IMR-90 (cell line): ENCODE measurements at regions not wholly inside any gene's neighbourhood (a gene's known extent, or its start where the extent isn't known, plus 50 kb on each side); places are given as distances from the start of the nearest gene placed in this dataset.

Source experiments
- FOS ChIP-seq: fragments of 150-350 bp; IDR thresholded peaks from 2 replicates; pipeline ENCODE4 v1.6.1; 2016; ENCODE audit warnings: low read depth, low read length
- NFE2L2 ChIP-seq: fragments of 150-350 bp; IDR thresholded peaks from 2 replicates; pipeline ENCODE4 v1.6.1; 2016; ENCODE audit warnings: low read depth, mild to moderate bottlenecking, low read length
- POLR2A ChIP-seq: IDR thresholded peaks from 2 replicates; pipeline ENCODE4 v1.6.1; 2012; ENCODE audit warnings: mild to moderate bottlenecking, low read depth, low read length
- RCOR1 ChIP-seq: IDR thresholded peaks from 2 replicates; pipeline ENCODE4 v1.6.1; 2012; ENCODE audit warnings: mild to moderate bottlenecking, low read length, improper control_type of control experiment; ENCODE audit not compliant: insufficient replicate concordance
- TF ChIP-seq, protein P1 (sequence below): conservative IDR thresholded peaks from 2 replicates; pipeline ENCODE4 v1.5.1; 2012; ENCODE audit warnings: mild to moderate bottlenecking, low read depth, low read length, improper control_type of control experiment

- TF ChIP-seq, protein P1, sequence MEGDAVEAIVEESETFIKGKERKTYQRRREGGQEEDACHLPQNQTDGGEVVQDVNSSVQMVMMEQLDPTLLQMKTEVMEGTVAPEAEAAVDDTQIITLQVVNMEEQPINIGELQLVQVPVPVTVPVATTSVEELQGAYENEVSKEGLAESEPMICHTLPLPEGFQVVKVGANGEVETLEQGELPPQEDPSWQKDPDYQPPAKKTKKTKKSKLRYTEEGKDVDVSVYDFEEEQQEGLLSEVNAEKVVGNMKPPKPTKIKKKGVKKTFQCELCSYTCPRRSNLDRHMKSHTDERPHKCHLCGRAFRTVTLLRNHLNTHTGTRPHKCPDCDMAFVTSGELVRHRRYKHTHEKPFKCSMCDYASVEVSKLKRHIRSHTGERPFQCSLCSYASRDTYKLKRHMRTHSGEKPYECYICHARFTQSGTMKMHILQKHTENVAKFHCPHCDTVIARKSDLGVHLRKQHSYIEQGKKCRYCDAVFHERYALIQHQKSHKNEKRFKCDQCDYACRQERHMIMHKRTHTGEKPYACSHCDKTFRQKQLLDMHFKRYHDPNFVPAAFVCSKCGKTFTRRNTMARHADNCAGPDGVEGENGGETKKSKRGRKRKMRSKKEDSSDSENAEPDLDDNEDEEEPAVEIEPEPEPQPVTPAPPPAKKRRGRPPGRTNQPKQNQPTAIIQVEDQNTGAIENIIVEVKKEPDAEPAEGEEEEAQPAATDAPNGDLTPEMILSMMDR = no peak
- TF ChIP-seq POLR2A = no peak
- TF ChIP-seq RCOR1 = no peak
- TF ChIP-seq NFE2L2 = no peak
- TF ChIP-seq FOS = no peak
Observed at GRCh38 chr2:138279871-138280270, 221.7 kb upstream of the SPOPL start.
